ENCODE measurements at regions not wholly inside any gene's neighbourhood (a gene's known extent, or its start where the extent isn't known, plus 50 kb on each side); places are given as distances from the start of the nearest gene placed in this dataset.

GRCh38 chr5:168198359-168198758 is 93.1 kb upstream of the WWC1 start:
- TF ChIP-seq CTCF (IDR thresholded peaks at IDR 0.05; ENCODE audit: control insufficient read depth, extremely low read depth, insufficient read depth): no peak
- no peak overlapping the region for H3K4me3 ChIP-seq (ENCODE audit: low read depth, low read length)

GRCh38 chr5:168202996-168203395 is 88.4 kb upstream of the WWC1 start:
- TF ChIP-seq CTCF (IDR thresholded peaks at IDR 0.05; ENCODE audit: control insufficient read depth, extremely low read depth, insufficient read depth): no peak
- DNase-seq (ENCODE audit: low read depth): no peak
- H3K4me3 ChIP-seq (ENCODE audit: low read depth, low read length): no peak overlapping the region

More at GRCh38 chr5:168198359-168198758, 93.1 kb upstream of the WWC1 start:
- no peak for DNase-seq (ENCODE audit: low read depth)

GRCh38 chr5:168204165-168204564 is 87.3 kb upstream of the WWC1 start:
- no peak overlapping the region for H3K4me3 ChIP-seq (ENCODE audit: low read depth, low read length)
- no peak for DNase-seq (ENCODE audit: low read depth)
- TF ChIP-seq CTCF (IDR thresholded peaks at IDR 0.05; ENCODE audit: control insufficient read depth, extremely low read depth, insufficient read depth): no peak

GRCh38 chr5:168207450-168208029 is 83.9 kb upstream of the WWC1 start:
- no peak for DNase-seq (ENCODE audit: low read depth)
- no peak for TF ChIP-seq CTCF (IDR thresholded peaks at IDR 0.05; ENCODE audit: control insufficient read depth, extremely low read depth, insufficient read depth)
- no peak overlapping the region for H3K4me3 ChIP-seq (ENCODE audit: low read depth, low read length)

GRCh38 chr5:168209244-168209995 is 82.0 kb upstream of the WWC1 start:
- DNase-seq (ENCODE audit: low read depth): no peak
- TF ChIP-seq CTCF (IDR thresholded peaks at IDR 0.05; ENCODE audit: control insufficient read depth, extremely low read depth, insufficient read depth): no peak
- H3K4me3 ChIP-seq (ENCODE audit: low read depth, low read length): no peak overlapping the region

GRCh38 chr5:168209997-168210396 is 81.4 kb upstream of the WWC1 start:
- no peak for DNase-seq (ENCODE audit: low read depth)
- TF ChIP-seq CTCF (IDR thresholded peaks at IDR 0.05; ENCODE audit: control insufficient read depth, extremely low read depth, insufficient read depth): no peak
- no peak overlapping the region for H3K4me3 ChIP-seq (ENCODE audit: low read depth, low read length)

Data from LNCaP clone FGC (cell line).